ENCODE measurements at regions not wholly inside any gene's neighbourhood (a gene's known extent, or its start where the extent isn't known, plus 50 kb on each side); places are given as distances from the start of the nearest gene placed in this dataset.

DNA sequence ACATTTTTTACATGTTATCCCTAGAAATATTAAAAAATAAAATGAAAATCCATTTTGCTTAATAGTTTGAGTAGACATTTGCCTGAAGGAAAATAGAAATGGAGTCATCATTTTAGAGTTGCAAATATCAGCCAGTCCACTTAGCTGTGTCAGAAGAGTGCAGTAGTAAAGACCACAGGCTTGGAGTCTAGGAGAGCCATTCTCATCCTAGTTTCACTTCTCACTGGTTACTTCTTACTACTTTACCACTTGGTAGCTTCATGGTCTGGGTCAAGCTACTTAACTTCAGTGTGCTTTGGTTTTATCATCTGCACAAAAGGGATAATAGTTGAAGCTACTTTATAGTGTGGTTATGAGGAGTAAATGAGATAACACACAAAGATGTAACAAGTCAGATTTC is 286.5 kb upstream of the NBEA start:
- H2BK12ac ChIP-seq (ENCODE audit: low read length), result no peak overlapping the region
- no peak for DNase-seq
- H3K27me3 ChIP-seq (ENCODE audit: insufficient read depth, low read length), result no peaks in the 10 kb centered on the region

DNA sequence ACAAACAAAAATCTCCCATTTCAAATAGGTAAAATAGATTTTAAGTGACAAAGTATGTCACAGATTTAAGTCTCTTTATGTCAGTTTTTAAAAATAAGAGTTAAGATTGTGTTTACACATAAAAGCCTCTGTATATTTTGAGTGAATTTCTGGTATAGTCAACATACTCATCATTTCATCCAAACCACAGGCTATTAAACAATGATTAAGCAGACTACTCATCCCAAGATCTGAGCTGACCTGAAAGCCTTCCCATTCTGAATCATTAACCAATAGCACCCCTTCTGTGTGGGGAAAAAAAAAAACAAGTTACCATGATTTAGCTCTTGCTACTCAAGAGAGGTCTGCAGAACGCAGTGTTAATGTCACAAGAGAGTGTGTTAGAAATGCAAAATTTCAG is 284.4 kb upstream of the NBEA start:
- Histone ChIP-seq H2BK12ac (ENCODE audit: low read length) (no peak overlapping the region), H2BK5ac (ENCODE audit: low read depth, low read length, poor library complexity) (no peak overlapping the region), H3K23ac (ENCODE audit: low read length) (no peak overlapping the region), H3K4me1 (ENCODE audit: control insufficient read depth in 1 of 2, insufficient read depth in 2 of 2, low read length in 2 of 2) (no peaks in the 10 kb centered on the region), H2BK120ac (ENCODE audit: insufficient read depth, low read length, poor library complexity) (no peak overlapping the region), H4K8ac (ENCODE audit: low read depth, low read length) (no peak overlapping the region), H3K9me3 (ENCODE audit: insufficient read depth, low read depth, low read length) (no peaks in the 10 kb centered on the region), H3K79me1 (ENCODE audit: low read length) (no peaks in the 10 kb centered on the region), H3K18ac (ENCODE audit: low read length) (no peak overlapping the region), H4K12ac (ENCODE audit: low read depth, low read length) (no peak overlapping the region), H3K9ac (ENCODE audit: low read length) (no peak overlapping the region), H3K4me2 (ENCODE audit: low read length) (no peak overlapping the region), H2AK5ac (ENCODE audit: low read length) (no peak overlapping the region), H3K4me3 (ENCODE audit: low read depth, low read length) (no peak overlapping the region), H3K27me3 (ENCODE audit: insufficient read depth, low read length) (no peaks in the 10 kb centered on the region), H3K14ac (ENCODE audit: low read length) (no peak overlapping the region), H4K91ac (ENCODE audit: low read depth, low read length) (no peak overlapping the region), H3K27ac (ENCODE audit: low read depth, low read length) (no peak overlapping the region), H3K79me2 (ENCODE audit: control insufficient read depth, insufficient read depth, low read length, poor library complexity) (no peaks in the 10 kb centered on the region), H2AFZ (ENCODE audit: insufficient read depth, low read length, poor library complexity) (no peak overlapping the region), H3K36me3 (ENCODE audit: control insufficient read depth in 1 of 2, insufficient read depth in 2 of 2, low read length in 2 of 2) (no peaks in the 10 kb centered on the region), H3K4ac (ENCODE audit: low read depth, low read length) (no peak overlapping the region)
- DNase-seq, result no peak
- no CpG with 5 or more reads among the region's 1 CpG for WGBS (ENCODE audit: extremely low coverage, insufficient coverage, insufficient read length)

More for the DNA sequence above, 286.5 kb upstream of the NBEA start:
- Histone ChIP-seq H3K79me1 (ENCODE audit: low read length) (no peaks in the 10 kb centered on the region), H3K4me2 (ENCODE audit: low read length) (no peak overlapping the region), H3K4me1 (ENCODE audit: control insufficient read depth in 1 of 2, insufficient read depth in 2 of 2, low read length in 2 of 2) (no peaks in the 10 kb centered on the region), H4K12ac (ENCODE audit: low read depth, low read length) (no peak overlapping the region), H2BK120ac (ENCODE audit: insufficient read depth, low read length, poor library complexity) (no peak overlapping the region), H3K9me3 (ENCODE audit: insufficient read depth, low read depth, low read length) (no peaks in the 10 kb centered on the region), H2BK5ac (ENCODE audit: low read depth, low read length, poor library complexity) (no peak overlapping the region), H3K36me3 (ENCODE audit: control insufficient read depth in 1 of 2, insufficient read depth in 2 of 2, low read length in 2 of 2) (no peaks in the 10 kb centered on the region), H3K27ac (ENCODE audit: low read depth, low read length) (no peak overlapping the region), H4K91ac (ENCODE audit: low read depth, low read length) (no peak overlapping the region), H3K79me2 (ENCODE audit: control insufficient read depth, insufficient read depth, low read length, poor library complexity) (no peaks in the 10 kb centered on the region), H3K4ac (ENCODE audit: low read depth, low read length) (no peak overlapping the region), H2AK5ac (ENCODE audit: low read length) (no peak overlapping the region), H3K14ac (ENCODE audit: low read length) (no peak overlapping the region), H3K18ac (ENCODE audit: low read length) (no peak overlapping the region), H3K4me3 (ENCODE audit: low read depth, low read length) (no peak overlapping the region), H4K8ac (ENCODE audit: low read depth, low read length) (no peak overlapping the region), H3K9ac (ENCODE audit: low read length) (no peak overlapping the region), H2AFZ (ENCODE audit: insufficient read depth, low read length, poor library complexity) (no peak overlapping the region), H3K23ac (ENCODE audit: low read length) (no peak overlapping the region)

DNA sequence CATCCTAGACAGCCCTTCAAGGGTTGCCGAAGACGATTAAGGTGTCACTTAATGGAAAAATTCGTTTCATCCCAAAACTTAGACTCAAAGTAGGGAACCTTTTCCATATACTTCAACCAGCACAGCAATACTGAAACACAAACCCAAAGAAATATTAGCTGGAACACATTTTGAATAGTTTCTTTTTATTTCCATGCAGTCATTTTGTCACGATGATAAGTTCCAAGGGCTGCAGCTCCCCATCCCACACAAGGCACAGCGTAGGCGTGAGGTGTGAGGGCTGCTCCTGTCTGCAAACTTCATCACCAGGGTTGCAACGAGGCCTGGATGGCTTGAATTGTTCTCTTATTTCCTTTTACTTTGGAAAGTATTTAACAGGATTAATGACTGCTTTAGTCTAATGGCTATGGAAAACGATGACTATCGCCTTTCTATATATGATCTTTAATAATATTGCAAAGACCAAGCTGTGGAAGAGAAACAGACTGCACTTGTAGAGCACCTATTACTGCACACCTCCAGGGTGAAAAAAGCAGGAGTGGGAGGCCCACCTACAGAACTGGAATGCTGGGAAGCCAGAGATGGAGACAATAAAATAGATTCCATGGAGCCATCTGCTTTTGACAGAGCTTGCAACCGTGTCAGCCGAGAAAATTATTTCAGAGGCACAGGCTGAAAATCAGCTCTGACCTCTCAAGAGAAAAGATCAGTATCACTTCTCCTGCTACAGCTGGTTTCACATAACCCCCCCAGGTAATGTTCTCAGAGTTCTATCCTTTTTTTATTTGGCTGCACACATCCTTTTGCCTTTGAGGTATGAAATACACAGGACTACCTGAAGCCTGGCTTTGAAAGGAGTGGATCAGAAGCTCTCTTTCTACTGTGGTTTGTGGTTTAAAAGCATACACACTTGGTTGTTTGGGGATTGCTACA is 274.5 kb upstream of the NBEA start:
- H3K4me2 ChIP-seq (ENCODE audit: low read length), result no peak overlapping the region
- WGBS (ENCODE audit: extremely low coverage, insufficient coverage, insufficient read length), result no CpG with 5 or more reads among the region's 11 CpGs

DNA sequence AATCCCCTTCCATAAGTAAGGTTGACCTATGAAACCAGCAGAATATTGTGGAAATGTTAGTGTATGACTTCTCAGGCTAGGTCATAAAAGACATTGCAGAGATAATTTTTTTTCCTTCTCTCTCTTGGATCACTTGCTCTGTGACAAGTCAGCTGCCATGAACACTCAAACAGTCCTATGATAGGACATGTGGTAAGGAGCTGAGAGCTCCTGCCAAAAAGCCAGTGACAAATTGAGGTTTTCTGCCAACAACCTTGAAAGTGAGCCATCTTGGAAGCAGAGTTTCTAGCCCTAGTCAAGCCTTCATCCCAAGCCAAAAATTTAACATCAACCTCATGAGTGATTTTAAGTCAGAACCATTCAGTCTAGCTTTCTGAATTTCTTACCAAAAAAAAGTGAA is 270.9 kb upstream of the NBEA start:
- Histone ChIP-seq H3K4me2 (ENCODE audit: low read length) (no peak overlapping the region), H3K9me3 (ENCODE audit: insufficient read depth, low read depth, low read length) (no peaks in the 10 kb centered on the region), H3K9ac (ENCODE audit: low read length) (no peak overlapping the region), H3K23ac (ENCODE audit: low read length) (no peak overlapping the region), H3K79me2 (ENCODE audit: control insufficient read depth, insufficient read depth, low read length, poor library complexity) (no peaks in the 10 kb centered on the region), H2AK5ac (ENCODE audit: low read length) (no peak overlapping the region), H3K14ac (ENCODE audit: low read length) (no peak overlapping the region), H3K27me3 (ENCODE audit: insufficient read depth, low read length) (no peaks in the 10 kb centered on the region), H3K4ac (ENCODE audit: low read depth, low read length) (no peak overlapping the region), H3K79me1 (ENCODE audit: low read length) (no peaks in the 10 kb centered on the region), H2BK12ac (ENCODE audit: low read length) (no peak overlapping the region), H4K8ac (ENCODE audit: low read depth, low read length) (no peak overlapping the region), H3K4me3 (ENCODE audit: low read depth, low read length) (no peak overlapping the region), H2AFZ (ENCODE audit: insufficient read depth, low read length, poor library complexity) (no peak overlapping the region), H3K4me1 (ENCODE audit: control insufficient read depth in 1 of 2, insufficient read depth in 2 of 2, low read length in 2 of 2) (peaks cover 0 to 5% of the 10 kb centered on the region in 2 experiments), H4K91ac (ENCODE audit: low read depth, low read length) (no peak overlapping the region), H3K27ac (ENCODE audit: low read depth, low read length) (no peak overlapping the region), H3K18ac (ENCODE audit: low read length) (no peak overlapping the region), H4K12ac (ENCODE audit: low read depth, low read length) (no peak overlapping the region), H2BK5ac (ENCODE audit: low read depth, low read length, poor library complexity) (no peak overlapping the region), H2BK120ac (ENCODE audit: insufficient read depth, low read length, poor library complexity) (no peak overlapping the region), H3K36me3 (ENCODE audit: control insufficient read depth in 1 of 2, insufficient read depth in 2 of 2, low read length in 2 of 2) (no peaks in the 10 kb centered on the region)
- no peak for DNase-seq

More for the DNA sequence above, 274.5 kb upstream of the NBEA start:
- no peak overlapping the region for H4K91ac ChIP-seq (ENCODE audit: low read depth, low read length)
- no peak overlapping the region for H3K27ac ChIP-seq (ENCODE audit: low read depth, low read length)
- peaks cover 0 to 2% of the 10 kb centered on the region in 2 experiments for H3K4me1 ChIP-seq (ENCODE audit: control insufficient read depth in 1 of 2, insufficient read depth in 2 of 2, low read length in 2 of 2)
- H2AK5ac ChIP-seq (ENCODE audit: low read length), result no peak overlapping the region
- no peak overlapping the region for H3K23ac ChIP-seq (ENCODE audit: low read length)
- no peak overlapping the region for H2BK5ac ChIP-seq (ENCODE audit: low read depth, low read length, poor library complexity)
- H3K27me3 ChIP-seq (ENCODE audit: insufficient read depth, low read length), result no peaks in the 10 kb centered on the region
- no peak overlapping the region for H2AFZ ChIP-seq (ENCODE audit: insufficient read depth, low read length, poor library complexity)
- no peak overlapping the region for H3K4me3 ChIP-seq (ENCODE audit: low read depth, low read length)
- no peak overlapping the region for H4K12ac ChIP-seq (ENCODE audit: low read depth, low read length)
- no peak overlapping the region for H2BK120ac ChIP-seq (ENCODE audit: insufficient read depth, low read length, poor library complexity)
- H4K8ac ChIP-seq (ENCODE audit: low read depth, low read length), result no peak overlapping the region
- H3K79me2 ChIP-seq (ENCODE audit: control insufficient read depth, insufficient read depth, low read length, poor library complexity), result no peaks in the 10 kb centered on the region
- no peak for DNase-seq
- H3K79me1 ChIP-seq (ENCODE audit: low read length), result no peaks in the 10 kb centered on the region
- H3K9me3 ChIP-seq (ENCODE audit: insufficient read depth, low read depth, low read length), result no peaks in the 10 kb centered on the region
- H3K36me3 ChIP-seq (ENCODE audit: control insufficient read depth in 1 of 2, insufficient read depth in 2 of 2, low read length in 2 of 2), result no peaks in the 10 kb centered on the region
- H3K14ac ChIP-seq (ENCODE audit: low read length), result no peak overlapping the region
- no peak overlapping the region for H2BK12ac ChIP-seq (ENCODE audit: low read length)
- H3K9ac ChIP-seq (ENCODE audit: low read length), result no peak overlapping the region
- no peak overlapping the region for H3K18ac ChIP-seq (ENCODE audit: low read length)
- H3K4ac ChIP-seq (ENCODE audit: low read depth, low read length), result no peak overlapping the region

Data from trophoblast cell (in vitro differentiated cells and primary cell).